GM21360 (cell line): ENCODE measurements at regions not wholly inside any gene's neighbourhood (a gene's known extent, or its start where the extent isn't known, plus 50 kb on each side); places are given as distances from the start of the nearest gene placed in this dataset.
"Not testable (repeated sequence)": the region's sequence is repeated elsewhere in the genome, so short reads cannot be mapped to it uniquely, and the experiment has no call there.

Source experiments
- ATAC-seq: cut with Tn5 transposase; IDR thresholded peaks from one replicate; pipeline ENCODE4 v1.9.1; 2021; ENCODE audit warnings: mild to moderate bottlenecking, moderate library complexity; ENCODE audit not compliant: unreplicated experiment

GRCh38 chr4:123209436-123209835 is 187.2 kb upstream of the SPRY1 start:
- ATAC-seq, result no peak

GRCh38 chr4:123215536-123215935 is 181.1 kb upstream of the SPRY1 start:
- no peak for ATAC-seq

GRCh38 chr4:123216543-123216942 is 180.1 kb upstream of the SPRY1 start:
- ATAC-seq, result no peak

- ATAC-seq, result no peak
Observed at GRCh38 chr4:123216946-123217345, 179.6 kb upstream of the SPRY1 start.

GRCh38 chr4:123217664-123218063 is 178.9 kb upstream of the SPRY1 start:
- no peak for ATAC-seq

GRCh38 chr4:123218981-123219380 is 177.6 kb upstream of the SPRY1 start:
- no peak for ATAC-seq

GRCh38 chr4:123229286-123229685 is 167.3 kb upstream of the SPRY1 start:
- no peak for ATAC-seq

- ATAC-seq, result no peak
Observed at GRCh38 chr4:123230061-123230460, 166.5 kb upstream of the SPRY1 start.

- no peak for ATAC-seq
Observed at GRCh38 chr4:123232439-123232838, 164.2 kb upstream of the SPRY1 start.

- ATAC-seq, result no peak
Observed at GRCh38 chr4:123233136-123233768, 163.3 kb upstream of the SPRY1 start.

GRCh38 chr4:123234955-123235354 is 161.6 kb upstream of the SPRY1 start:
- no peak for ATAC-seq

- no peak for ATAC-seq
Observed at GRCh38 chr4:123235431-123235830, 161.2 kb upstream of the SPRY1 start.

GRCh38 chr4:123236606-123237005 is 160.0 kb upstream of the SPRY1 start:
- ATAC-seq, result no peak

GRCh38 chr4:123240286-123240685 is 156.3 kb upstream of the SPRY1 start:
- ATAC-seq, result not testable (repeated sequence)

- ATAC-seq, result not testable (repeated sequence)
Observed at GRCh38 chr4:123243220-123243619, 153.4 kb upstream of the SPRY1 start.

GRCh38 chr4:123244137-123244536 is 152.5 kb upstream of the SPRY1 start:
- ATAC-seq, result peak; percentile 75

- ATAC-seq, result peak; percentile 60
Observed at GRCh38 chr4:123246085-123246484, 150.5 kb upstream of the SPRY1 start.

- no peak for ATAC-seq
Observed at GRCh38 chr4:123248085-123248659, 148.4 kb upstream of the SPRY1 start.

GRCh38 chr4:123249821-123250220 is 146.8 kb upstream of the SPRY1 start:
- ATAC-seq, result no peak

GRCh38 chr4:123250843-123251242 is 145.8 kb upstream of the SPRY1 start:
- no peak for ATAC-seq

GRCh38 chr4:123255971-123256370 is 140.6 kb upstream of the SPRY1 start:
- ATAC-seq, result no peak

GRCh38 chr4:123256901-123257300 is 139.7 kb upstream of the SPRY1 start:
- ATAC-seq, result no peak

GRCh38 chr4:123257591-123257990 is 139.0 kb upstream of the SPRY1 start:
- ATAC-seq, result no peak
